ENCODE measurements at regions not wholly inside any gene's neighbourhood (a gene's known extent, or its start where the extent isn't known, plus 50 kb on each side); places are given as distances from the start of the nearest gene placed in this dataset.

- no peak for TF ChIP-seq CTCF (IDR thresholded peaks at IDR 0.05)
- TF ChIP-seq POLR2A (IDR thresholded peaks at IDR 0.05), result no peak
Observed at GRCh38 chr13:103199380-103200088, 133.3 kb upstream of the SLC10A2 start.

Measured in right lobe of liver (tissue), 4 donors.